ENCODE measurements at regions not wholly inside any gene's neighbourhood (a gene's known extent, or its start where the extent isn't known, plus 50 kb on each side); places are given as distances from the start of the nearest gene placed in this dataset.

GRCh38 chr16:64361753-64362152 lies 760.1 kb downstream of the CDH11 start:
- Histone ChIP-seq H3K9me2 (ENCODE audit: insufficient read depth, low read length) (no peaks in the 10 kb centered on the region), H3F3A (ENCODE audit: insufficient read depth, low read length, poor library complexity, severe bottlenecking) (no peaks in the 10 kb centered on the region)

DNA sequence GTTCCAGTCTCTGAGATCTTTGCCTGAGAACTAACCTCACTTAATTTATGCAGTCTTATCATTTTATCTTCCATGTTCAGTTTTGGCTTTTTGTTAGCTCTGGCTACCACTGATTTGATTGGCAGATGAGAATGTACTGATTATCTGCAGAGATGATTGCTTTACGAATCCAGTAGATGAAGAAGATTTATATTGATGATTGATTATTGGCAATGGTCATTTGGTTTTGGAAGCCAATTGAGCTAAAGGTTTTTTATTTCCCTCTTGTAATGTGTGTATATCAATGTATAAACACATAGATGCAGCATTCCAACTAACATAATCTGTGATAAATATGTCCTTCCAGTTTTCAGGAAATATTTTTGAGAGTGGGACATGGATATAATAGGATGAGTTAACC lies 763.6 kb downstream of the CDH11 start:
- Histone ChIP-seq H3K27me3 (ENCODE audit: insufficient read depth, low read depth, low read length) (no peaks in the 10 kb centered on the region), H4K20me1 (ENCODE audit: insufficient read depth) (no peaks in the 10 kb centered on the region), H3K27ac (ENCODE audit: low read length) (no peak overlapping the region), H3K9me3 (ENCODE audit: low read length) (no peaks in the 10 kb centered on the region), H3K9me2 (ENCODE audit: insufficient read depth, low read length) (no peaks in the 10 kb centered on the region), H2AFZ (ENCODE audit: low read depth, low read length) (no peak overlapping the region), H3K4me3 (ENCODE audit: low read length) (no peak overlapping the region), H3K79me2 (replicated peaks; ENCODE audit: insufficient read depth, low read length) (no peaks in the 10 kb centered on the region), H3K4me2 (ENCODE audit: low read length) (no peak overlapping the region), H3K36me3 (ENCODE audit: insufficient read depth, low read length) (no peaks in the 10 kb centered on the region), H3F3A (ENCODE audit: insufficient read depth, low read length, poor library complexity, severe bottlenecking) (no peaks in the 10 kb centered on the region), H3K9ac (ENCODE audit: low read length) (no peak overlapping the region)
- TF ChIP-seq CTCF (IDR thresholded peaks at IDR 0.05; ENCODE audit: poor library complexity, severe bottlenecking) (no peak), EP300 (conservative IDR thresholded peaks at IDR 0.05; ENCODE audit: poor library complexity, severe bottlenecking) (no peak), TAF1 (IDR thresholded peaks at IDR 0.05; ENCODE audit: low read depth) (no peak), POLR2AphosphoS5 (IDR thresholded peaks at IDR 0.05) (no peak), RAD21 (conservative IDR thresholded peaks at IDR 0.05) (no peak), EZH2 (IDR thresholded peaks at IDR 0.05; ENCODE audit: borderline replicate concordance, insufficient read depth, low read length, poor library complexity, severe bottlenecking) (no peak), MXI1 (conservative IDR thresholded peaks at IDR 0.05; ENCODE audit: poor library complexity, severe bottlenecking) (no peak), SMC3 (conservative IDR thresholded peaks at IDR 0.05; ENCODE audit: poor library complexity) (no peak)
- TF ChIP-seq, protein P1, sequence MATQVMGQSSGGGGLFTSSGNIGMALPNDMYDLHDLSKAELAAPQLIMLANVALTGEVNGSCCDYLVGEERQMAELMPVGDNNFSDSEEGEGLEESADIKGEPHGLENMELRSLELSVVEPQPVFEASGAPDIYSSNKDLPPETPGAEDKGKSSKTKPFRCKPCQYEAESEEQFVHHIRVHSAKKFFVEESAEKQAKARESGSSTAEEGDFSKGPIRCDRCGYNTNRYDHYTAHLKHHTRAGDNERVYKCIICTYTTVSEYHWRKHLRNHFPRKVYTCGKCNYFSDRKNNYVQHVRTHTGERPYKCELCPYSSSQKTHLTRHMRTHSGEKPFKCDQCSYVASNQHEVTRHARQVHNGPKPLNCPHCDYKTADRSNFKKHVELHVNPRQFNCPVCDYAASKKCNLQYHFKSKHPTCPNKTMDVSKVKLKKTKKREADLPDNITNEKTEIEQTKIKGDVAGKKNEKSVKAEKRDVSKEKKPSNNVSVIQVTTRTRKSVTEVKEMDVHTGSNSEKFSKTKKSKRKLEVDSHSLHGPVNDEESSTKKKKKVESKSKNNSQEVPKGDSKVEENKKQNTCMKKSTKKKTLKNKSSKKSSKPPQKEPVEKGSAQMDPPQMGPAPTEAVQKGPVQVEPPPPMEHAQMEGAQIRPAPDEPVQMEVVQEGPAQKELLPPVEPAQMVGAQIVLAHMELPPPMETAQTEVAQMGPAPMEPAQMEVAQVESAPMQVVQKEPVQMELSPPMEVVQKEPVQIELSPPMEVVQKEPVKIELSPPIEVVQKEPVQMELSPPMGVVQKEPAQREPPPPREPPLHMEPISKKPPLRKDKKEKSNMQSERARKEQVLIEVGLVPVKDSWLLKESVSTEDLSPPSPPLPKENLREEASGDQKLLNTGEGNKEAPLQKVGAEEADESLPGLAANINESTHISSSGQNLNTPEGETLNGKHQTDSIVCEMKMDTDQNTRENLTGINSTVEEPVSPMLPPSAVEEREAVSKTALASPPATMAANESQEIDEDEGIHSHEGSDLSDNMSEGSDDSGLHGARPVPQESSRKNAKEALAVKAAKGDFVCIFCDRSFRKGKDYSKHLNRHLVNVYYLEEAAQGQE (IDR thresholded peaks at IDR 0.05; ENCODE audit: borderline replicate concordance): no peak

More at GRCh38 chr16:64361753-64362152, 760.1 kb downstream of the CDH11 start:
- H3K4me3 ChIP-seq (ENCODE audit: low read length): no peak overlapping the region
- no peak for TF ChIP-seq POLR2AphosphoS5 (IDR thresholded peaks at IDR 0.05)
- H3K9ac ChIP-seq (ENCODE audit: low read length): no peak overlapping the region
- H3K36me3 ChIP-seq (ENCODE audit: insufficient read depth, low read length): no peaks in the 10 kb centered on the region
- H3K4me2 ChIP-seq (ENCODE audit: low read length): no peak overlapping the region
- no peaks in the 10 kb centered on the region for H3K9me3 ChIP-seq (ENCODE audit: low read length)
- H3K27me3 ChIP-seq (ENCODE audit: insufficient read depth, low read depth, low read length): no peaks in the 10 kb centered on the region
- H4K20me1 ChIP-seq (ENCODE audit: insufficient read depth): no peaks in the 10 kb centered on the region
- no peaks in the 10 kb centered on the region for H3K79me2 ChIP-seq (replicated peaks; ENCODE audit: insufficient read depth, low read length)
- no peak overlapping the region for H2AFZ ChIP-seq (ENCODE audit: low read depth, low read length)
- no peak overlapping the region for H3K27ac ChIP-seq (ENCODE audit: low read length)

DNA sequence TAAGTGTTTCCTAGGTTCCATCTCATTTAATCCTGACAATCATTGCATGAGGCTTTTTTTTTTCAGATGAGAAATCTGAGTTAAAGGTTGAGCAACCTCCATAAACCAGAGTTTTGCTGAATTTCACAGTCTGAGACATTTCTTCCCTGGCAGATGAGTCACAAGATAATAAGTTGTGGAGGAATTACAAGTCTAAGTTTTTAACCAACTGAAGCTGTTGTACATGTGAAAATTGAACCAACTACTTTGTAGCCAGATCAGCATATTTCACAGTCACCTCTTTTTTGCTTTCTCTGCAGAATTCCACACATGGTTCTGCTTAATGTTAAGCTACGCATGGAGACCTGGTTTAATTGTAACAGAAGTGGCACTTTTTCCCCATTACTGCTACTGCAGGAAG lies 765.6 kb downstream of the CDH11 start:
- H3K9me3 ChIP-seq (ENCODE audit: low read length): no peaks in the 10 kb centered on the region
- H3K36me3 ChIP-seq (ENCODE audit: insufficient read depth, low read length): no peaks in the 10 kb centered on the region
- no peaks in the 10 kb centered on the region for H3K9me2 ChIP-seq (ENCODE audit: insufficient read depth, low read length)
- no peak overlapping the region for H3K4me3 ChIP-seq (ENCODE audit: low read length)
- H3K27ac ChIP-seq (ENCODE audit: low read length): no peak overlapping the region
- H4K20me1 ChIP-seq (ENCODE audit: insufficient read depth): no peaks in the 10 kb centered on the region
- no peak overlapping the region for H3K9ac ChIP-seq (ENCODE audit: low read length)
- no peaks in the 10 kb centered on the region for H3K79me2 ChIP-seq (replicated peaks; ENCODE audit: insufficient read depth, low read length)
- TF ChIP-seq TAF1 (IDR thresholded peaks at IDR 0.05; ENCODE audit: low read depth) (no peak), SMC3 (conservative IDR thresholded peaks at IDR 0.05; ENCODE audit: poor library complexity) (no peak), POLR2AphosphoS5 (IDR thresholded peaks at IDR 0.05) (no peak), RAD21 (conservative IDR thresholded peaks at IDR 0.05) (no peak), CTCF (IDR thresholded peaks at IDR 0.05; ENCODE audit: poor library complexity, severe bottlenecking) (no peak), EP300 (conservative IDR thresholded peaks at IDR 0.05; ENCODE audit: poor library complexity, severe bottlenecking) (no peak), MXI1 (conservative IDR thresholded peaks at IDR 0.05; ENCODE audit: poor library complexity, severe bottlenecking) (no peak), EZH2 (IDR thresholded peaks at IDR 0.05; ENCODE audit: borderline replicate concordance, insufficient read depth, low read length, poor library complexity, severe bottlenecking) (no peak)
- TF ChIP-seq, protein P1 (IDR thresholded peaks at IDR 0.05; ENCODE audit: borderline replicate concordance): no peak
- H3K27me3 ChIP-seq (ENCODE audit: insufficient read depth, low read depth, low read length): no peaks in the 10 kb centered on the region
- H2AFZ ChIP-seq (ENCODE audit: low read depth, low read length): no peak overlapping the region
- H3F3A ChIP-seq (ENCODE audit: insufficient read depth, low read length, poor library complexity, severe bottlenecking): no peaks in the 10 kb centered on the region
- no peak overlapping the region for H3K4me2 ChIP-seq (ENCODE audit: low read length)
